WTC11 (cell line): ENCODE measurements at regions not wholly inside any gene's neighbourhood (a gene's known extent, or its start where the extent isn't known, plus 50 kb on each side); places are given as distances from the start of the nearest gene placed in this dataset.
A peak's percentile ranks its signal among the peaks of the same experiment; 100 is the strongest.

Source experiments
- ATAC-seq: fragments of 200-7000 bp; cut with Tn5 transposase; 2 replicates; pipeline ENCODE4 v1.10.0; 2021; ENCODE audit warnings: mild to moderate bottlenecking, moderate library complexity
- CTCF ChIA-PET: fragments of 300-600 bp; sonication (Branson Sonifier 250); formaldehyde crosslinking; loops from one replicate; lab custom pipeline; 2021; ENCODE audit warnings: antibody characterized with exemption; lab: Charles Lee
- POLR2A ChIA-PET: fragments of 350-600 bp; sonication (Branson Sonifier 250); formaldehyde crosslinking; loops from one replicate; lab custom pipeline; 2021; ENCODE audit warnings: antibody characterized with exemption; lab: Charles Lee
- DNase-seq: peaks from one replicate; pipeline ENCODE4 v3.0.0; 2021; ENCODE audit warnings: low spot score
- H3K27ac Mint-ChIP-seq: 2 replicates; pipeline ENCODE4 v1.8.0; 2021; ENCODE audit warnings: mixed read lengths
- H3K27me3 Mint-ChIP-seq: 2 replicates; pipeline ENCODE4 v1.8.0; 2021; ENCODE audit warnings: low read depth, mild to moderate bottlenecking, moderate library complexity, mixed read lengths
- H3K36me3 Mint-ChIP-seq: 2 replicates; pipeline ENCODE4 v1.8.0; 2021; ENCODE audit warnings: mixed read lengths
- H3K4me1 Mint-ChIP-seq: 2 replicates; pipeline ENCODE4 v1.8.0; 2022; ENCODE audit warnings: mixed read lengths
- H3K4me3 Mint-ChIP-seq: 2 replicates; pipeline ENCODE4 v1.8.0; 2021; ENCODE audit warnings: mild to moderate bottlenecking, moderate library complexity, mixed read lengths
- H3K9me3 Mint-ChIP-seq: 2 replicates; pipeline ENCODE4 v1.8.0; 2021; ENCODE audit warnings: mixed read lengths
- AFF4 ChIP-seq: sonication (generic); formaldehyde crosslinking; IDR thresholded peaks from 2 replicates; pipeline ENCODE4 v1.8.1; 2023; ENCODE audit warnings: mild to moderate bottlenecking, missing genetic modification reagents, borderline replicate concordance
- CBFB ChIP-seq: sonication (generic); formaldehyde crosslinking; IDR thresholded peaks from 2 replicates; pipeline ENCODE4 v1.8.1; 2022; ENCODE audit warnings: mild to moderate bottlenecking, low read depth, missing genetic modification reagents
- CDX4 ChIP-seq: fragments of 250-450 bp; sonication (Bioruptor Pico); IDR thresholded peaks from 2 replicates; pipeline ENCODE4 v1.9.0; 2021; ENCODE audit warnings: moderate library complexity, mild to moderate bottlenecking, inconsistent platforms, borderline replicate concordance
- CTCF ChIP-seq: fragments of 200-600 bp; IDR thresholded peaks from 2 replicates; pipeline ENCODE4 v1.8.0; 2022; ENCODE audit warnings: antibody characterized with exemption
- GABPB1 ChIP-seq: sonication (generic); formaldehyde crosslinking; IDR thresholded peaks from 2 replicates; pipeline ENCODE4 v1.8.1; 2023; ENCODE audit warnings: mild to moderate bottlenecking, missing genetic modification reagents
- HMGXB4 ChIP-seq: sonication (generic); formaldehyde crosslinking; IDR thresholded peaks from 2 replicates; pipeline ENCODE4 v1.8.1; 2023; ENCODE audit warnings: mild to moderate bottlenecking, moderate library complexity, missing genetic modification reagents
- IRF2 ChIP-seq: sonication (generic); formaldehyde crosslinking; IDR thresholded peaks from 2 replicates; pipeline ENCODE4 v1.8.0; 2022; ENCODE audit warnings: low read depth, missing genetic modification reagents, borderline replicate concordance
- NFYB ChIP-seq: sonication (generic); formaldehyde crosslinking; conservative IDR thresholded peaks from 2 replicates; pipeline ENCODE4 v1.8.0; 2022; ENCODE audit warnings: low read depth, missing genetic modification reagents
- NR2C2 ChIP-seq: sonication (generic); formaldehyde crosslinking; IDR thresholded peaks from 2 replicates; pipeline ENCODE4 v1.8.0; 2022; ENCODE audit warnings: mild to moderate bottlenecking, missing genetic modification reagents
- OVOL2 ChIP-seq: fragments of 250-450 bp; sonication (Bioruptor Pico); IDR thresholded peaks from 2 replicates; pipeline ENCODE4 v1.9.0; 2021; ENCODE audit warnings: mild to moderate bottlenecking, borderline replicate concordance
- SMAD3 ChIP-seq: sonication (generic); formaldehyde crosslinking; IDR thresholded peaks from 2 replicates; pipeline ENCODE4 v1.8.0; 2022; ENCODE audit warnings: missing genetic modification reagents, mild to moderate bottlenecking, borderline replicate concordance
- SOX15 ChIP-seq: fragments of 250-450 bp; sonication (Bioruptor Pico); IDR thresholded peaks from 2 replicates; pipeline ENCODE4 v1.9.0; 2021; ENCODE audit warnings: mild to moderate bottlenecking
- TCF7 ChIP-seq: sonication (generic); formaldehyde crosslinking; IDR thresholded peaks from 2 replicates; pipeline ENCODE4 v1.8.0; 2022; ENCODE audit warnings: mild to moderate bottlenecking, low read depth, missing genetic modification reagents, moderate library complexity
- TEAD1 ChIP-seq: sonication (generic); formaldehyde crosslinking; IDR thresholded peaks from 2 replicates; pipeline ENCODE4 v1.8.0; 2022; ENCODE audit warnings: mild to moderate bottlenecking, missing genetic modification reagents
- TP53 ChIP-seq: sonication (generic); formaldehyde crosslinking; IDR thresholded peaks from 2 replicates; pipeline ENCODE4 v1.8.1; 2023; ENCODE audit warnings: mild to moderate bottlenecking, missing genetic modification reagents
- ZNF121 ChIP-seq: sonication (generic); formaldehyde crosslinking; IDR thresholded peaks from 2 replicates; pipeline ENCODE4 v1.8.0; 2023; ENCODE audit warnings: missing genetic modification reagents
- ZNF281 ChIP-seq: sonication (generic); formaldehyde crosslinking; IDR thresholded peaks from 2 replicates; pipeline ENCODE4 v1.8.0; 2023; ENCODE audit warnings: mild to moderate bottlenecking, missing genetic modification reagents
- ZNF671 ChIP-seq: fragments of 250-450 bp; sonication (Bioruptor Pico); IDR thresholded peaks from 2 replicates; pipeline ENCODE4 v1.8.0; 2021; ENCODE audit warnings: mild to moderate bottlenecking

- no peaks in the 10 kb centered on the region; the same call in 1 of the 2 replicates for H3K36me3 Mint-ChIP-seq
- H3K27me3 Mint-ChIP-seq: peaks cover 6% of the 10 kb centered on the region; the same call in 1 of the 2 replicates
- no peak for DNase-seq
- POLR2A ChIA-PET: no interaction called here
- peaks cover 11% of the 10 kb centered on the region for H3K9me3 Mint-ChIP-seq
- no peak overlapping the region for H3K27ac Mint-ChIP-seq
- TF ChIP-seq HMGXB4 (CRISPR knock-in tag) (no peak), ZNF121 (CRISPR knock-in tag) (no peak), GABPB1 (CRISPR knock-in tag) (no peak), TP53 (no peak), TCF7 (CRISPR knock-in tag) (no peak), NR2C2 (CRISPR knock-in tag) (no peak), TEAD1 (CRISPR knock-in tag) (no peak), OVOL2 (CRISPR knock-in tag) (no peak), CDX4 (CRISPR knock-in tag) (no peak), SMAD3 (CRISPR knock-in tag) (no peak), CTCF (no peak), SOX15 (CRISPR knock-in tag) (no peak), ZNF671 (CRISPR knock-in tag) (no peak), NFYB (CRISPR knock-in tag) (no peak)
- CTCF ChIA-PET: no interaction called here
- no peak overlapping the region for H3K4me3 Mint-ChIP-seq
- H3K4me1 Mint-ChIP-seq: peaks cover 11% of the 10 kb centered on the region
- ATAC-seq: no peak
Measured at GRCh38 chr3:145716519-145716918, 444.5 kb downstream of the PLOD2 start.

- ATAC-seq (peak; percentile 98), DNase-seq (no peak)
- H3K36me3 Mint-ChIP-seq: peaks cover 5% of the 10 kb centered on the region; the same call in 1 of the 2 replicates
- H3K9me3 Mint-ChIP-seq: peaks cover 19% of the 10 kb centered on the region
- ChIA-PET CTCF (no interaction called here), POLR2A (no interaction called here)
- H3K4me3 Mint-ChIP-seq: no peak overlapping the region
- H3K27me3 Mint-ChIP-seq: no peaks in the 10 kb centered on the region; the same call in 1 of the 2 replicates
- H3K27ac Mint-ChIP-seq: no peak overlapping the region
- peaks cover 18% of the 10 kb centered on the region for H3K4me1 Mint-ChIP-seq
- no peak for TF ChIP-seq ZNF121 (CRISPR knock-in tag)
- no peak for TF ChIP-seq IRF2 (CRISPR knock-in tag)
- no peak for TF ChIP-seq TEAD1 (CRISPR knock-in tag)
- TF ChIP-seq OVOL2 (CRISPR knock-in tag): no peak
- no peak for TF ChIP-seq CBFB (CRISPR knock-in tag)
- TF ChIP-seq TCF7 (CRISPR knock-in tag): no peak
- no peak for TF ChIP-seq ZNF281 (CRISPR knock-in tag)
- no peak for TF ChIP-seq SOX15 (CRISPR knock-in tag)
- no peak for TF ChIP-seq CTCF
- TF ChIP-seq AFF4 (CRISPR knock-in tag): no peak
- TF ChIP-seq CDX4 (CRISPR knock-in tag): no peak
Measured at GRCh38 chr3:145719114-145719513, 441.9 kb downstream of the PLOD2 start.
